ENCODE measurements at regions not wholly inside any gene's neighbourhood (a gene's known extent, or its start where the extent isn't known, plus 50 kb on each side); places are given as distances from the start of the nearest gene placed in this dataset.

- TF ChIP-seq CTCF (IDR thresholded peaks at IDR 0.05) (no peak), POLR2AphosphoS5 (IDR thresholded peaks at IDR 0.05) (no peak), POLR2A (IDR thresholded peaks at IDR 0.05) (no peak)
These were observed 1324.2 kb downstream of the TECRL start for GRCh38 chr4:63085091-63085490.
